ENCODE measurements at regions not wholly inside any gene's neighbourhood (a gene's known extent, or its start where the extent isn't known, plus 50 kb on each side); places are given as distances from the start of the nearest gene placed in this dataset.
A peak's percentile ranks its signal among the peaks of the same experiment; 100 is the strongest.
"Not testable (repeated sequence)": the region's sequence is repeated elsewhere in the genome, so short reads cannot be mapped to it uniquely, and the experiment has no call there.

- no peak for DNase-seq
- peaks cover 50% of the 10 kb centered on the region for H3K4me1 Mint-ChIP-seq (ENCODE audit: low read depth)
- TF ChIP-seq CTCF (IDR thresholded peaks at IDR 0.05) = no peak
- no peak overlapping the region; the same call in 1 of the 2 replicates for H3K4me3 Mint-ChIP-seq
- peaks cover 1% of the 10 kb centered on the region; the same call in 1 of the 2 replicates for H3K36me3 Mint-ChIP-seq (ENCODE audit: low read depth)
- H3K27ac Mint-ChIP-seq = peak overlapping the region; percentile 60
- no peaks in the 10 kb centered on the region; the same call in 1 of the 2 replicates for H3K27me3 Mint-ChIP-seq (ENCODE audit: insufficient read depth)
- H3K9me3 Mint-ChIP-seq = no peaks in the 10 kb centered on the region
Observed at GRCh38 chr3:153247331-153248330, 85.6 kb downstream of the RAP2B start.

GRCh38 chr3:153248835-153249234, 86.8 kb downstream of the RAP2B start:
- H3K4me1 Mint-ChIP-seq (ENCODE audit: low read depth) = peaks cover 55% of the 10 kb centered on the region
- not testable (repeated sequence) for H3K9me3 Mint-ChIP-seq; H3K27ac Mint-ChIP-seq; H3K36me3 Mint-ChIP-seq (ENCODE audit: low read depth); H3K27me3 Mint-ChIP-seq (ENCODE audit: insufficient read depth); DNase-seq; H3K4me3 Mint-ChIP-seq

- H3K36me3 Mint-ChIP-seq (ENCODE audit: low read depth) = no peaks in the 10 kb centered on the region
- H3K27me3 Mint-ChIP-seq (ENCODE audit: insufficient read depth) = no peaks in the 10 kb centered on the region; the same call in 1 of the 2 replicates
- TF ChIP-seq CTCF (IDR thresholded peaks at IDR 0.05) = no peak
- no peaks in the 10 kb centered on the region for H3K9me3 Mint-ChIP-seq
- peaks cover 47% of the 10 kb centered on the region for H3K4me1 Mint-ChIP-seq (ENCODE audit: low read depth)
- DNase-seq = no peak
- H3K4me3 Mint-ChIP-seq = no peak overlapping the region
- no peak overlapping the region for H3K27ac Mint-ChIP-seq
Observed at GRCh38 chr3:153249906-153250305, 87.9 kb downstream of the RAP2B start.

- no peak for TF ChIP-seq CTCF (IDR thresholded peaks at IDR 0.05)
- DNase-seq = no peak
- H3K27ac Mint-ChIP-seq = no peak overlapping the region
- H3K27me3 Mint-ChIP-seq (ENCODE audit: insufficient read depth) = no peaks in the 10 kb centered on the region; the same call in 1 of the 2 replicates
- no peaks in the 10 kb centered on the region for H3K9me3 Mint-ChIP-seq
- peaks cover 41% of the 10 kb centered on the region for H3K4me1 Mint-ChIP-seq (ENCODE audit: low read depth)
- H3K36me3 Mint-ChIP-seq (ENCODE audit: low read depth) = no peaks in the 10 kb centered on the region
- no peak overlapping the region for H3K4me3 Mint-ChIP-seq
Observed at GRCh38 chr3:153250446-153250845, 88.4 kb downstream of the RAP2B start.

- Mint-ChIP-seq H3K36me3 (ENCODE audit: low read depth) (no peaks in the 10 kb centered on the region), H3K9me3 (no peaks in the 10 kb centered on the region), H3K27me3 (ENCODE audit: insufficient read depth) (no peaks in the 10 kb centered on the region; the same call in 1 of the 2 replicates), H3K4me1 (ENCODE audit: low read depth) (peaks cover 40% of the 10 kb centered on the region), H3K27ac (no peak overlapping the region), H3K4me3 (no peak overlapping the region)
- no peak for TF ChIP-seq CTCF (IDR thresholded peaks at IDR 0.05)
- DNase-seq = peak; percentile 48
Observed at GRCh38 chr3:153252963-153253362, 90.9 kb downstream of the RAP2B start.

- no peak for DNase-seq
- peaks cover 43% of the 10 kb centered on the region for H3K4me1 Mint-ChIP-seq (ENCODE audit: low read depth)
- no peaks in the 10 kb centered on the region for H3K36me3 Mint-ChIP-seq (ENCODE audit: low read depth)
- H3K27ac Mint-ChIP-seq = no peak overlapping the region
- H3K4me3 Mint-ChIP-seq = no peak overlapping the region
- H3K27me3 Mint-ChIP-seq (ENCODE audit: insufficient read depth) = no peaks in the 10 kb centered on the region; the same call in 1 of the 2 replicates
- H3K9me3 Mint-ChIP-seq = no peaks in the 10 kb centered on the region
- no peak for TF ChIP-seq CTCF (IDR thresholded peaks at IDR 0.05)
Observed at GRCh38 chr3:153254361-153254760, 92.3 kb downstream of the RAP2B start.
